ENCODE measurements at regions not wholly inside any gene's neighbourhood (a gene's known extent, or its start where the extent isn't known, plus 50 kb on each side); places are given as distances from the start of the nearest gene placed in this dataset.

- TF ChIP-seq CTCF (IDR thresholded peaks at IDR 0.05) (no peak), POLR2A (IDR thresholded peaks at IDR 0.05; ENCODE audit: low read depth) (no peak)
Observed at GRCh38 chr2:45162711-45163110, 153.5 kb upstream of the SIX2 start.

Measured in esophagus muscularis mucosa (tissue), 3 donors.